SJCRH30 (cell line): ENCODE measurements at regions not wholly inside any gene's neighbourhood (a gene's known extent, or its start where the extent isn't known, plus 50 kb on each side); places are given as distances from the start of the nearest gene placed in this dataset.

Experiments
- DNase-seq, 2 experiments: peaks; one replicate each; pipeline ENCODE4 v3.0.0-alpha.2; 2015 to 2020
- H3K27ac ChIP-seq: fragments of 250-450 bp; sonication (Bioruptor Pico); 2 replicates; pipeline ENCODE4 v1.5.1; 2020; ENCODE audit warnings: mild to moderate bottlenecking, moderate library complexity
- H3K27me3 ChIP-seq: fragments of 250-450 bp; sonication (Bioruptor Pico); 2 replicates; pipeline ENCODE4 v1.5.1; 2020; ENCODE audit warnings: mild to moderate bottlenecking, moderate library complexity
- H3K36me3 ChIP-seq: fragments of 250-450 bp; sonication (Bioruptor Pico); 2 replicates; pipeline ENCODE4 v1.5.1; 2020; ENCODE audit warnings: mild to moderate bottlenecking, moderate library complexity
- H3K4me1 ChIP-seq: fragments of 250-450 bp; sonication (Bioruptor Pico); 2 replicates; pipeline ENCODE4 v1.5.1; 2020; ENCODE audit warnings: mild to moderate bottlenecking, moderate library complexity
- H3K4me3 ChIP-seq: fragments of 250-450 bp; sonication (Bioruptor Pico); 2 replicates; pipeline ENCODE4 v1.5.1; 2020; ENCODE audit warnings: mild to moderate bottlenecking, moderate library complexity
- H3K9me3 ChIP-seq: fragments of 250-450 bp; sonication (Bioruptor Pico); replicated peaks from 2 replicates; pipeline ENCODE4 v1.5.1; 2020; ENCODE audit warnings: mild to moderate bottlenecking, moderate library complexity

DNA sequence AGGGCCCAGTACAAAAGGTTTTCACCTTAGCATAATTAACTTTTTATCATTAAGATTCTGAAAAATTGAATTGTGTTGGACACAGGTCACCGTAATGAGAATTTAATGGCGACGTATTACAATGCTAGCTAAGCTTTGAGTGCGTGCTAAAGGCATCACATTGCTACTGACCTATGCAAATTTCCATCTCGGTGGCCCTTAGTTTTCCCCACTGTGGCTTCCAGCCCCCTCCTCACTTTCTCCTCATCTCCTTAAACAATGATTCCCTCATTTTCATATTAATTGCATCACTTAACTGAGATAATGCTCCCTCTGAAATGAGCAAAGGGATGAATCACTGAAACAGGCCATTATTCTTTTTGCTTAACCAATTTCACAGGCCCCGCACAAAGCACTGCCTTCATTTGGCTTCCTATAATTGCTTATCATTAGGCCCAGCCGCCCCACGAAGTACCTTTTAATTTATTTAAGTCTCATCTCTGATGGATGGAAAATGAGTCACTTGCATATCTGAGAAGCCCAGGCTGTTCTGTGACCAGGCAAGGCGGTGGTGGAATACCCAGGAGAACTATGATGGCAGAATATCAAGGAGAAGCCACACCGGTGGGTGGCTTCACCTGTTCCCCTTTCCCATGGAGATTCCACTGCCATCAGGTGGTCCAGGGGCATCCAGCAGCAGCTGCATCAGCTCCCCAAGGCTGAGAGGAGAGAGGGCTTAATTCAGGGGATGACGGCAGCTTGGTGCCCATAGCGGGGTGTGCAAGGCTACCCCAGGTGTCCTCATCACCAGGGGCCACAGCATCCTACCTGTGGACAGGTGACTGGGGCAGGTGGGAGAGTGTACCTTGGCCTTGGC is 223.8 kb upstream of the BOD1L1 start:
- no peaks in the 10 kb centered on the region for H3K36me3 ChIP-seq

DNA sequence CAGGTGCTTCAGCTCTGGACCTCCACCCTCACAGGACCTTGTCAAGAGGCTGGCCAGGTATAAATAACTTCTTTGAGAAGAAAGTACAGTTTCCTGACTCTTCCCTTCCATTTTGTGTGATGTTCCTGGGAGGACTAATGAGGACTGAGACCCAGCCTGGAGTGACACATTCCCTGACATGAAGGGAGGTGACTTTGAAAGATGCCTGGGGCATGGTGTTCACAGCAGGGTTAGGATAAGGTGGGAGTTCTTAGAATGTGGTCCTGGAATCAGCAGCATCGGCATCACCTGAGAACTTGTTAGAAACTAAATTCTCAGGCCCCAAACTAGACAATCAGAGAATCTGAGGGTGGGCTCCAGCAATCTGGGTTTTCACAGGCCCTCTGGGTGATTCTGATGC is 224.9 kb upstream of the BOD1L1 start:
- Histone ChIP-seq H3K36me3 (no peaks in the 10 kb centered on the region), H3K27me3 (peaks cover 2% of the 10 kb centered on the region; the same call in 1 of the 2 replicates), H3K4me1 (no peaks in the 10 kb centered on the region), H3K4me3 (no peak overlapping the region), H3K9me3 (no peaks in the 10 kb centered on the region), H3K27ac (no peak overlapping the region)
- DNase-seq: no peak

More for the DNA sequence above, 223.8 kb upstream of the BOD1L1 start:
- Histone ChIP-seq H3K4me1 (no peaks in the 10 kb centered on the region), H3K4me3 (no peak overlapping the region), H3K27me3 (peaks cover 6% of the 10 kb centered on the region; the same call in 1 of the 2 replicates), H3K27ac (no peak overlapping the region), H3K9me3 (no peaks in the 10 kb centered on the region)
- no peak for DNase-seq

DNA sequence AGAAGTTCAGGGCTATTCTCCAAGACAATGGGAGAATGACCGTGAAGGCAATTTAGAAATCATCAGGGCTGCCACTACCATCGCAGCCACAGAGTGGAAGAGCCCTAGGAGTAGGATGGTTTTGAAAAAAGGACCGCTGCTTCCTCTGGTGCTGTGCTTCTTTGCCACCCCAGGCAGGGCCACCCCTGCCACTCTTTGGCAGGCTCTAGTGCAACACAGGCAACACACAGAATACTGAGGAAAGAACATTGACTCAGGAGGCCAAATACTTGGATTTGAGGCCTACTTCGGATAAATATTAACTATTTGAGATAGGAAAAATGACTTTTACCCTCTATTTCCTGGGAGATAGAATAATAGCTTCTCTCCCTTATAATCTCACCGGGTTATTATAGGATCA is 228.9 kb upstream of the BOD1L1 start:
- Histone ChIP-seq H3K4me1 (no peaks in the 10 kb centered on the region), H3K36me3 (no peaks in the 10 kb centered on the region), H3K4me3 (no peak overlapping the region), H3K27ac (no peak overlapping the region), H3K27me3 (no peaks in the 10 kb centered on the region), H3K9me3 (no peaks in the 10 kb centered on the region)
- DNase-seq: no peak

DNA sequence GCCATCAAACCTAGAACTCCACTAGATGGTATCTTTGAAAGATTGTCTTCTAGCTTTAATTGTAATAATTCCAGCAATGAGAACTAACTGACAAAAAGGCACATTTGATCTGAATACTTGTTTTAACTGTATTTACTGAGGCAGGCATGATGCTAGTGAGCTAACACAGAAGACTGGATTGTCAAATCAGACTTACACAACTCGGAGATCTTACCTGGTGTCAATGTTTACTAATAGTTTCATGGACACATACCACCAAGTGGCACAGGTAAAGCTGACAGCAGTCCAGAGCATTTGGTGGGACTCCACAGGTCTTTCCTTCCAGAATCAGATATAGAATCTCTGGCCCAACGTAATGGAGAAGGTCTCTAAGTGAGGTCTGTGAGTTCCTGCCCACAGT is 229.9 kb upstream of the BOD1L1 start:
- Histone ChIP-seq H3K27me3 (no peaks in the 10 kb centered on the region), H3K36me3 (no peaks in the 10 kb centered on the region), H3K4me1 (no peaks in the 10 kb centered on the region), H3K27ac (no peak overlapping the region), H3K9me3 (no peaks in the 10 kb centered on the region), H3K4me3 (no peak overlapping the region)
- no peak for DNase-seq

DNA sequence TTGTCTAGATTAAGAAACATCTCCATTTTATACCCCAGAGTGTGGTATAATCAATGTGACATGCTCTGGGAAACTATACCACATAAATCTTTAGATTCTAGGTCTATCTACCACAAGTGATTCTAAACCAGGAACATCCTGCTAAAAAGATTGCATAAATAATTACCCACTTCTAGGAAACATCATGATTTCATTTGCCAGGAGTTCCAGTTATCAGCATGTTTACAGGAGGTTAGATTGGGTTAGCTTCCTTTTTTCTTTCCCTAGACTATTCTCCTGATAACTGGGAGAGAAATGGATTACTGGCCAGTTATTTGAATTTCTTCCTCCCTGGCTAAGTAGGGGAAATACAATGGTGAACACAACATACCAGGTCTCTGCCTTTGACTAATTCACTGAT is 230.3 kb upstream of the BOD1L1 start:
- Histone ChIP-seq H3K27ac (no peak overlapping the region), H3K4me1 (no peaks in the 10 kb centered on the region), H3K27me3 (no peaks in the 10 kb centered on the region), H3K36me3 (no peaks in the 10 kb centered on the region), H3K4me3 (no peak overlapping the region), H3K9me3 (no peaks in the 10 kb centered on the region)
- no peak for DNase-seq

DNA sequence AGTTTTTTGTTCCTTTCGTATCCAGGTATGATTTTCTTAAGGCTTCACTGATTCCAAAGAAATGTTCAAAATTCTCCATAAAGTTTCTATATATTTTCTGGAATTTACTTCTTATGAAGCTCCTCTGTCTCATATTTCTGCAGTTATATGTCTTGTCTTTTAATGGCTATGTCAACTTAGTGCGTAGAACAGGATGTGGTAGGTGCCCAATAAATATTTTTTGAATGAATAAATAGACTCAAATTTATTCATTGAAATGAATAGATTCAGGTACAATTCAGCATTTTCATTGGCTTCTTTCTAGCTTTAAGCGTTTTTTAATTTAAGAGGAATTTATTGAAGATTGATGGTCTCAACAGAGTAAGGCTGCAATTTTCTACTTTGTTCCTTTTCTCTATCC is 231.9 kb upstream of the BOD1L1 start:
- no peaks in the 10 kb centered on the region for H3K9me3 ChIP-seq
- no peaks in the 10 kb centered on the region for H3K27me3 ChIP-seq
- H3K4me1 ChIP-seq: no peaks in the 10 kb centered on the region
- no peak overlapping the region for H3K4me3 ChIP-seq
- no peaks in the 10 kb centered on the region for H3K36me3 ChIP-seq
- H3K27ac ChIP-seq: no peak overlapping the region
- no peak for DNase-seq

DNA sequence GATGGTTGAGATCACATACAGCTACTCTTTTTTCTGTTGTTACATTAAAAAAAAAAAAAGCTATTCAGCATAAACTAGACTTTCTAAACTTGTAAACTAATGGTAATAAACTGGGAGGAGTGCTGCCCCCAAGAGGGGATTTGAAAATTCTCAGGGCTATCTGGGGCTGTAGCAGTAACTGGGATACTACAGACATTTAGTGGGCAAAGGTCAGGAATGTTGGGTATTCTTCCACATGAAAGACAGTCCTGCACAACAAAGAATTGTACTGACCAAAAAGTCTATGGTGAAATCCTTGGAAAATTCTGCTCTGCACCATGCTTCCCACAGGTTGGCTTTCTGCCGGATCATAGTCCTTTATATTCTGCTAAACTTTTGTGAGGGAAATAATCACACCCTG is 232.6 kb upstream of the BOD1L1 start:
- no peaks in the 10 kb centered on the region for H3K36me3 ChIP-seq
- no peaks in the 10 kb centered on the region for H3K9me3 ChIP-seq
- no peaks in the 10 kb centered on the region for H3K27me3 ChIP-seq
- no peak overlapping the region for H3K27ac ChIP-seq
- H3K4me1 ChIP-seq: no peaks in the 10 kb centered on the region
- DNase-seq: no peak
- no peak overlapping the region for H3K4me3 ChIP-seq

DNA sequence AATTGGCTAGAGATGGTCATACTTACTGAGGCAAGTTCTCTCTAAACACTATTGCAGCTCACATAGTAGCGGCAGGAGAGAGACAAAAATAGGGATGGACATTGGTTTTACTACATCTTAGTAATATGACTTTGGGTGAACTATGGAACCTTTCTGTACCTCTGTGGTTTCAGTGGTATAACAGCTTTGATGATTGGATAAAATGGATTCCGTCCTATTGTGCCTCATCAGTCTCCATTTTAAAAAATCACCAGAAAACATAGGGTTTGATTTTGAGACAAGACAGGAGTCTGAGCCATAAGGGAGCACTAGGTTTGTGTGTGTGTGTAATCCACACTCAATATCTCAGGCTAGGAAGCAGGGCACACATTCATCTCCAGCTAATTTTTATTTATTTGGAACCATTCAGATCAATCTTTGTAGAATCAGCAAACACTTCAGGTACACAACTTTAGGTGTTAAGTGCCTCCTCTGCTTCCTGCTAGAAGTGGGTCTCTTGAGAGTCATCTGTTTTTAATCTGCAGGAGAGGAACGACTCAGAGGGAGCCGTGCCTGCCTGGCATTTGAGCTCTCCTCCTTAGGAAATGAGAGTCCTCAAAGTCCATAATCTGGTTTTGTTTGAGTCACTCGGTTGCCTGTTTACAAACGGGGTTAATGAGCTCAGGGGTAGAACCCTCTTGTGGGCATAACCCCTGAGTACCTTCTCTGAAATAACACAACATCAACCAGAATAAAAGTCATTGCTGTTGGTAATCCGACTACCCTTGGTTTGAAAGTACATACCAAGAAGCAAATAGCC is 238.5 kb upstream of the BOD1L1 start:
- Histone ChIP-seq H3K36me3 (no peaks in the 10 kb centered on the region), H3K27ac (no peak overlapping the region), H3K4me3 (no peak overlapping the region), H3K4me1 (no peaks in the 10 kb centered on the region), H3K9me3 (no peaks in the 10 kb centered on the region), H3K27me3 (no peaks in the 10 kb centered on the region)
- DNase-seq: no peak

DNA sequence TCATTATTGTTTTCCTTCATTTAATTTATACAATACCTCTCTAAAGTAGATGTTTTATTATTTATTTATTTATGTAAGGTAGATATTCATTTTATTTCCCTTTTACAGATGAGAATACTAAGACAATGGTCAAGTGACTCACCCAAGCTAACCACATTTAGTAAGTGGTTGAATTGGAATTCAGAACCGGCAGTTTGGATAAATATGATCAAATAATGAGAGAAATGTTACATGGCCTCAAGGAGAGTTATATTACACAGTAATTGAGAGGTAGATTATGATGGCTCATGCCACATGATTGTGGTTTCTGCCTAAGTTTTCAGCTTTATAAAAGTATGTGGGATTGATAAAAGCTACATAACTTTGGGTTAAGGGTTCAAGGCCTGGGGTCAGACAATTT is 239.4 kb upstream of the BOD1L1 start:
- Histone ChIP-seq H3K4me3 (no peak overlapping the region), H3K9me3 (no peaks in the 10 kb centered on the region), H3K36me3 (no peaks in the 10 kb centered on the region), H3K4me1 (no peaks in the 10 kb centered on the region), H3K27me3 (no peaks in the 10 kb centered on the region), H3K27ac (no peak overlapping the region)
- DNase-seq: no peak

DNA sequence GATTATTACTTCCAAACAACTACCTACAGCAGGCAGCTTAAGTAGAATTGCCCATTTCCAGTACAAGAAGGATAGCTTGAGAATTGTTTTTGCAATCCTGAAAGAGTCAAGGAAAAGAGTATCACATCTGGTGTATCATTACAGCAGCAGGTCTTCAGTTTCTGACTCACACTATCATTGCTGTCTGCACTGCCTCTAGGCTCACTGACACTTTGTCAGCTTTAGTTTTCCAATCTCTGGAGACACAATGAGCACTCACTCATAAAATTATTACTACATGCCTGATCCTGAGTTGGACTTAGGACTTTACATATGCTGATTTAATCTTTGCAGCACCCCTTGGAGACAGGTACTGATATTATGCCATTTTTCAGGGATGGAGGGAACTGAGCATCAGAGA is 244.6 kb upstream of the BOD1L1 start:
- Histone ChIP-seq H3K27ac (no peak overlapping the region), H3K9me3 (no peaks in the 10 kb centered on the region), H3K36me3 (no peaks in the 10 kb centered on the region), H3K27me3 (no peaks in the 10 kb centered on the region), H3K4me1 (no peaks in the 10 kb centered on the region), H3K4me3 (no peak overlapping the region)
- no peak for DNase-seq

DNA sequence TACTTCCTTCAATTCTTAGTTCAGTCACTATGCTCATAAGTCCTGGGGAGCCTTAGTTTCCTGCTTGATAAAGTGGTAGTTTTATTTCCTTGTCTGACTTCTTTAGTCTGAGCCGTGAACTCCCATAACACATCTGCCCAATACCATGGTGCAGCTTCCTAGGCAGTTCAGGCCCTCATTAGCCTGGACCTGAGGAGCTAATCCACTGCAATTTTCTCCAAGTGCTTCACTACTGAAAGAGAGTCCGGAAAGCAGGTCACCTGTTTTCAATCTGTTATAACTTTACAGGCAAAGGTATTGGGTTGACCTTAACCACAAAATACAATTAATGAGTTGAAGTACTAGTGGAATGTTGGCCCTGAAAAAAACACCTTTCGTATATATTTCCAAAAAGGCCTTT is 245.4 kb upstream of the BOD1L1 start:
- Histone ChIP-seq H3K4me3 (no peak overlapping the region), H3K36me3 (no peaks in the 10 kb centered on the region), H3K4me1 (no peaks in the 10 kb centered on the region), H3K9me3 (no peaks in the 10 kb centered on the region), H3K27ac (no peak overlapping the region), H3K27me3 (no peaks in the 10 kb centered on the region; the same call in 1 of the 2 replicates)
- DNase-seq: no peak

DNA sequence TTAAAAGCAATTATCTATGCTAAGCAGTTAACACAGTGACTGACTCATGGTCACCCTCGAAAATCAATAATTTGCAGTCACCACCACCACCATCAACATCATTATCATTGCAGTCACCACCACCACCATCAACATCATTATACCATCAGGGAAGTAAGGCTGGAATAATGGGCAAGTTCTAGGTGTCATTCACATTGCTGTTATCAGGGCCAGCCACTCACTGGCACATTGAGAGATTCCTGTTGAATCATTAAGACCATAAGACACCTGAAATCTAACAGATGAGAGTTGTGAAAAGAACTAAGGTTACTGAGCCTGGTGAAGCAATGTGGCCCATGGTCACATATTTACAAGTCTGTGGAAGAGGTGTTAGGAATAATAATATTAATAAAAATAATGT is 247.7 kb upstream of the BOD1L1 start:
- Histone ChIP-seq H3K27me3 (peaks cover 7% of the 10 kb centered on the region; the same call in 1 of the 2 replicates), H3K36me3 (no peaks in the 10 kb centered on the region), H3K4me1 (no peaks in the 10 kb centered on the region), H3K9me3 (no peaks in the 10 kb centered on the region), H3K4me3 (no peak overlapping the region), H3K27ac (no peak overlapping the region)
- no peak for DNase-seq

DNA sequence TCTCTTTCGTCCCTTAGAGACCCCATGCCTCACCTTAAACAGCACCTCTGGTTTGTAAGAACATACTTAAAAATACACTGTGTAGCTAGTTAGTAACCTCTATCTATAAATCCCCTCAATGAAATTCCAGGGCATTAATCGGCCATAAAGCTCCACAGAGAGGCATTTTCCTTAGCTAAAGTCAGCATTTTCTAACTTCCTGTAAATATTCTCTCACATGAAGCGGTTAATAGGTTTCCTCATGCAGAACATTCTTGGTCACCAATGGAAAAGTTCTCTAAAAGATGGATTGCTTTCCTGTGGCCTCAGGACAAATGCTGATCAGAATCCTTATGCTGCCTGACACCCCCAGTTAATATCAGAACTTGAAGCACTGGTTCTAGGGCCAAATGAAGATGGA is 248.6 kb upstream of the BOD1L1 start:
- DNase-seq: no peak
- no peaks in the 10 kb centered on the region for H3K4me1 ChIP-seq
- H3K27ac ChIP-seq: no peak overlapping the region
- H3K27me3 ChIP-seq: peaks cover 7% of the 10 kb centered on the region; the same call in 1 of the 2 replicates
- no peaks in the 10 kb centered on the region for H3K36me3 ChIP-seq
- no peak overlapping the region for H3K4me3 ChIP-seq
- no peaks in the 10 kb centered on the region for H3K9me3 ChIP-seq

DNA sequence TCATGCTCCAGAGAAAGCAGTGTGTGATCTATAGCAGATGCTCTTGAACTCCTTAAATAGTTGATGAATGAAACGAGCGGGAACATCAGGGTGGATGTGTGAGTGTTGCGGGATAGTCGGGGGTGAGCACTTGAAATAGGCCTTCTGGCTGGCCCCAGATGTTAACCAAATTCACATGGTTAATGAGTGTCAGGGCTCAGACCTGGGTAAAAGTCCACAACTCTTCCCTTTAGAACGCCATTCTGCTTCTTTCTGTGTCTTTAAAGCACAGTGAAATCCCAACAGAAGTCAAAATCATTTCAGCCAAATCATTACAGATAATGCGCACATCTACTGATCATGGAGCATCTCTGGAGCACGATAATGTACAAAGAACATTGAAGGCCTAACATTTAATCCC is 249.4 kb upstream of the BOD1L1 start:
- Histone ChIP-seq H3K27ac (no peak overlapping the region), H3K9me3 (no peaks in the 10 kb centered on the region), H3K36me3 (no peaks in the 10 kb centered on the region), H3K4me1 (no peaks in the 10 kb centered on the region), H3K27me3 (peaks cover 7% of the 10 kb centered on the region; the same call in 1 of the 2 replicates), H3K4me3 (no peak overlapping the region)
- no peak for DNase-seq

DNA sequence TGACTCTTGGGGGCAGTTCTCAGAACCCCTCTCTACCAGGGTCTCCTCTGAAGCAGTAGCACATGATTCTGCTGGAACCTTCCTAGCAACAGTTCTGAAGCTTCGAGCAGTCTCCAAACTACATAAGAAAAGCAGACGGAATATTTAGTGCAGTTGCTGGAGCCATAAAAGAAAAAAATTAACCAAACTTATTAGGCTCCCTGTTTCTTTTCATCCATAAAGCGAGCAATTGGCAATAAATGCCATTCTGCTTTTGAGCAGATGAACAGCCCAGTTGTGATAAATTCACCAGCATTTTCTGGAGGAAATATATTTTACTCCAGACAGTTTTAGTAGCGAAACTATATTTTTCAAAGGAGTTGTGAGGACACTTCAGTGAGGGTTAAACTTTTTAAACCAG is 250.1 kb upstream of the BOD1L1 start:
- DNase-seq: no peak
- Histone ChIP-seq H3K36me3 (no peaks in the 10 kb centered on the region), H3K27me3 (peaks cover 7% of the 10 kb centered on the region; the same call in 1 of the 2 replicates)

More for the DNA sequence above, 250.1 kb upstream of the BOD1L1 start:
- H3K9me3 ChIP-seq: no peaks in the 10 kb centered on the region
- H3K4me1 ChIP-seq: no peaks in the 10 kb centered on the region
- no peak overlapping the region for H3K4me3 ChIP-seq
- no peak overlapping the region for H3K27ac ChIP-seq
